GM19372 (cell line): ENCODE measurements at regions not wholly inside any gene's neighbourhood (a gene's known extent, or its start where the extent isn't known, plus 50 kb on each side); places are given as distances from the start of the nearest gene placed in this dataset.
"Not testable (repeated sequence)": the region's sequence is repeated elsewhere in the genome, so short reads cannot be mapped to it uniquely, and the experiment has no call there.

Experiments
- ATAC-seq: cut with Tn5 transposase; IDR thresholded peaks from one replicate; pipeline ENCODE4 v1.9.1; 2021; ENCODE audit warnings: mild to moderate bottlenecking, low read depth, moderate library complexity; ENCODE audit not compliant: unreplicated experiment

DNA sequence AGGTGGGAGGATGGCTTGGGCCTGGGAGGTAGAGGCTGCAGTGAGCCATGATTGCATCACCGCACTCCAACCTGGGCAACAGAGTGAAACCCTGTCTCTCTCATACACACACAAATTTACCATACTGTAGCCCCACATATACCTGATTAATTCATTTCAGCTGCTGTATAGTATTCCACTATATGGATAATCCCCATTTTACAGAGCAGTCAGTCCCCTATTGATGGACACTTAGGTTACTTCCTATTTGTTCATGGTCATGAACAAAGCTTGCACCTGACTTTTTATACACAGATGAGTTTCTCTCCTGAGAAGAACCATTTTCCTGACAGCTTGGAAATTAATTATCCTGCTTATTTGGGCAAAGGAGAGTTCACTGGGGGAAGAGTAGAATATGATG, 59.2 kb downstream of the EMX2 start:
- ATAC-seq = no peak

GRCh38 chr10:117603081-117603480, 60.5 kb downstream of the EMX2 start:
- ATAC-seq = no peak

DNA sequence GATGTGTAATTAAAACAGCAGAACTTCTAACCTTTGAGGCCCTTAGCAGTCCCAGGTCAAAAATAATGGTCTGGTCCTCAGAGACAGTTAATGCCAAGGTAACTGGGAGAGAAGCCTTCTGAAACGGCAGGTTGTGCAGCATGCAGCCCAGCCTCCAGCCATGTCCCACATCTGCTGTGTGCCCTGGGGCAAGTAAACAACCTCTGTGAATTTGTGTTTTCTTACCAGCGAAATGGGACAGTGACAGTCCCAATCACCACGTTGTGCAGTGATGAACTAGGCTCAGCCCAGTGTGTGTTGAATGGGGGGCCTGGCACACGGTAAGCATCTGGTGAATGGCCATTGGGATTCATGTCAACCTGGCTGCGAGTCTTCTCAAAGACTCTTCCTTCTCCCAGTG, 61.2 kb downstream of the EMX2 start:
- no peak for ATAC-seq

DNA sequence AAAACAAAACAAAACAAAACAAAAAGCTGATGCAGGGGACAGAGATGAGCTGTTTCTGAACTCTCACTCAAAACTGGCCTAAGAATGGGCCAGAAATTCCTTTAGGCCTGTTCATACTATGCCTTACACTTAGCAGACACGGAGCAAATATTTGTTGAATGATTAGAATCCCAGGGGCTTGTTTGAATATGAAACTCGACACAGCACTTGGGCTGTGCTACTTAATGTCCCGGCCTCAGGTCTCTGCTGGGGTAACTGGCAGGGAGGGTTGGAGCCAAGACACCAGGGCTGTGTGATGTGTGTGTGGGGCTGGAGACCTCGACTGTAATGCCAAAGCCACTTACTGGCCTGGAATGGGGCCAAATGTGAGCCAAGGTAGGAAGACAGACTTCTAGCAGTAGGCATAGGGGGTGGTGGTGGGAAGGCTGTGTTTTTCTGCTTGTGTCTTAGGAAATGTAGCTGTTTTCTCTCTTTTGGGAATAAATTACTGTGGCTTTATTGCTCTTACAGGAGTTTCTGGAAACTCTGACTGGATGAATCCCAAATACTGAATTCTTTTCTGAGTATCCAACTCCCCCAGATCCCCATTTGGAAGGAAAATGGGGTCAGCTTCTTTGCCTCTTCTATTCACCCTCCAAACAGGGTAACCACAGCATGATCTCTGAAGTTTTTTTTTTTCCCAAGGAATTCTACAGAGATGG, 66.7 kb downstream of the EMX2 start:
- no peak for ATAC-seq

- ATAC-seq = no peak
Measured at GRCh38 chr10:117609796-117610170, 67.2 kb downstream of the EMX2 start.

GRCh38 chr10:117610321-117610720, 67.8 kb downstream of the EMX2 start:
- no peak for ATAC-seq

DNA sequence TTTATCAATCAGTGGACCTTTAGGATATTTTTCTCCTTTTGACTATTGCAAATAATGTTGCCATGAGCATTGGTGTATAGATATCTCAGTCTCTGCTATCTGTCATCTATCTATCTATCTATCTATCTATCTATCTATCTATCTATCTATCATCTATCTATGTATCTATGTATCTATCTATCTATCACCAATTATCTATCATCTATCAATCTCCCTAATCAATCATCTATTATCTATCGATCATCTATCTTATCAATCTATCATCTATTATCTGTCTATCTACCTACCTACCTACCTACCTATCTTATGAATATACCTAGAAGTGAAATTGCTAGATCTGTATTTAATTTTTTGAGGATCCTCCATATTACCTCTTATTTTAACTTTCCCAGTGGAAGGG, 69.6 kb downstream of the EMX2 start:
- ATAC-seq = no peak

- ATAC-seq = peak; percentile 2
Measured at GRCh38 chr10:117615649-117616048, 73.1 kb downstream of the EMX2 start.

- peak; percentile 96 for ATAC-seq
Measured at GRCh38 chr10:117616179-117616578, 73.6 kb downstream of the EMX2 start.

DNA sequence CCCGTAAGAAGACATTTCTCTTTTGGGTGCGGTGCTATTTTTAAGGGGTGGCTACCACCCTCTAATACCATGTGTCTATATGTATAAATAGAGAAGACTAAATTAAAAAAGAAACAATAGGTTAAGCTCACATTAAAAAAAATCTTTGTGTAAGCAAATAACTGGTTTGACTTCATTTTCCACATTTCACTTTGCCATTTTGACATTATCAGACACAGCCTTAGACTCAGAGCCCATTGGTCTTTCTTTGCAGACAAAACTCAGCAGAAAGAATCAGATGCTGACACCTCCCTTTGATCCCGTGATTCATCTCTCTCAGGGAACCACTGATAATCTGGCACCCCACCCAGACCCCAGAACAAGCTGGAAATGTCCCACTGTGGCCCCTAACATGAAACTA, 74.5 kb downstream of the EMX2 start:
- ATAC-seq = no peak

GRCh38 chr10:117617659-117618058, 75.1 kb downstream of the EMX2 start:
- no peak for ATAC-seq

DNA sequence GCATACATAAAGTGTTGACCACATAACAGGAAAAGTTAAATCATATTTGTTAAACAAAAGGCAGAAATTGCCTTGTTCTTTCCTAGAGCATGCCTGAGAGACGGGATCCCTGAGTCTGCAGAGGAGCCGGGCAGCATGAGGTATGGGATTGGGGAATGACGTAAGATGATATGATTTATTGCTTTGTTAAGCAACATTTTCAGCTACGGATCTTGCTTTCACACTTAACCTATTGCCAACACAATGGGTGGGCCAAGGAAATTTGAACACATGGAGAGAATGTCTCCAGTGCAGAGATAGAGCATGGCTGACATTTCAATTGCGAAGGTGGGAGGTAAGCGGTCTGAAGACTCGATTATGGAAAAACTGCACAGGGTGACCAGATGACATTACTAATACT, 76.7 kb downstream of the EMX2 start:
- ATAC-seq = no peak

DNA sequence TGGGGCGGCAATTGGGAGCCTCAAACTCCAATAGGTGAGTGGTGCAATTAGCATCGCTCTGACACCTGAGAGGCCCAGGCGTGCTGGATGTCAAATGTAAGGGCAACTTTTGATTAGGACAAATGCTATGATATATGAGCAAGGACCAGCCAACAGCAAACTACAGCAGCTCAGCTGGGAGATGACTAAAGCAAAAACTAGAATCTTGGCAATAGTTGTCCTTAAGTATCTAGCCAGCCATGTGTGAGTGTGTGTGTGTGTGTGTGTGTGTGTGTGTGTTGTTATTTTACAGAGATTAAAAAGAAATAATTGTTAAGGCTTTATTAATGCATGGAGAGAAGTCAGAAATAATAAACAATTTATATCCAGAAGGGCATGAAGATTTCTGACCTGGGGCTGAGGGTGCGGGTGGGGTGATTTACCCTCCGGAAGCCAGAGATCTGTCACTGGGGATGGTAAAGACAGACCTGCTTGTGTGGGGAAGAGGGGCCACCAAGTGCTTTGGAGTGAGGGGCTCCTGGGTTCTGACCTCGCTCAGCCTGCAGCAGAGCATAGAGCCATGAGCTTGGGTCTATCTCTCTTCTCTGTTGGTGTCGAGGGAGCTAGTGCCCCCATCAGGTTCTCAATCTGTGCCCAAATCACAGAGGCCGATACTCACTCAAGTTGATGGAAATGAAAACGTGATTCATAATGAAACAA, 77.3 kb downstream of the EMX2 start:
- no peak for ATAC-seq

- no peak for ATAC-seq
Measured at GRCh38 chr10:117621196-117621595, 78.7 kb downstream of the EMX2 start.

GRCh38 chr10:117621795-117622420, 79.4 kb downstream of the EMX2 start:
- ATAC-seq = no peak

- no peak for ATAC-seq
Measured at GRCh38 chr10:117622471-117623184, 80.1 kb downstream of the EMX2 start.

DNA sequence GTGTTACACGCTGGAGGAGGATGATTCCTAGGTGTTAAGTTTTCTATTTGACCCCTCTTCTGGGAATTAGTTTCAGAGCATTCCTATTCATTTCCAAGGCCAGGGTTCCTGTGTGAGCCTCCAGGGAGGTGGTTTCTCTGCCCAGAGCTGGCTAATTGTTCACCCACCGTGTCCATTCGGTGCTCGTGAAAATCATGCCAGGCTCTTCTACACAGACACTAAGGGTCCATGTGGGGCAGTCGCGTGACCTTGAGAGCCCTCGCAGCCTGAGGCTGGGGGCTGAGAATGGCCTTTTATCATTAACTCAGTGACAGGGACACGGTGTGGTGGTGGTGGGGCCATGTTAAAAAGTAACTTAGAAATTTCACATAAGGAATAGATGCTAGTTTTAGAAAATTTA, 83.7 kb downstream of the EMX2 start:
- ATAC-seq = no peak

- ATAC-seq = no peak
Measured at GRCh38 chr10:117627561-117627960, 85.0 kb downstream of the EMX2 start.

- not testable (repeated sequence) for ATAC-seq
Measured at GRCh38 chr10:117629717-117630116, 87.2 kb downstream of the EMX2 start.

DNA sequence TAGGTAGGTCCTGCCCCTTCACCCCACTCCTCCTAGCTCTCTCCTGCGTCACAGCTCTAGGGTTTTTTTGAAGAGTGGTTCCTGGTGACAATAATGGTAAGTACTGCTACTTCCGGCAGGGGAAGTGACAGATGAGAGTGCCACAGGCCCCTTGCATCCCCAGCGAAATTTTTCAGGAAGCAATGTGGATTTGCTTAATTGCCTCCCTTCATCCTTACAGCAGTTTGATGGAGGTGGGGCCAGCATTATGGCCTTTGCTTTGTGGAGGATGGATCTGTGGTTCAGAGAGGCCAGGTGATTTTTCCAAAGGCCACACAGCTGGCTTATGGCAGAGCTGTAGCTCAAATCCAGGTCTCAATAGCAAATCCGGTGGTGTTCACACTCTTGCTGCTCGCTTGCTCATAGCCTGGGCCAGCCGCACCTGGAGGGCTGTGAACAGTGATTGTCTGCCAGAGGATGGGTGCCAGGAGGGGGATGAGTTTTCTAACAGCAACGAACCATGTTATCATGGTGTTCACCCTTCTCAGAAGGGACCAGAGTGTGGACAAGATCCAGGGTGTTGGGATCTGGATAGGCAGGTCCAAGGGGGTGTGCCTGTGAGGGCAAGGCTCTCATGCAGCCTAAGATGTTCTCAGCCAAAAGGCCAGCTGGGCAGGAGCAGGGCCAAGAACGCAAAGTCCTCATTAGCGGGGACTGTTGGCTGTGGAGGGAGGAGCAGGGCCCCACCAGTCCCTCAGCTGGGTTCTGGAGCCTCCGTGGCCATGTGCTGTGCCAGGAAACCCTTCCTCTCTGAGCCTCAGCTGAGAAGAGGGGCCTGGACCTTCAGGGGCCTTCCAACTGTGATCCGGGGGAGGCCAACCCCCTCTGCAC, 89.0 kb downstream of the EMX2 start:
- ATAC-seq = no peak
